CD4-positive, alpha-beta T cell treated with Interleukin-17A for 1 hour (primary cell): ENCODE measurements at regions not wholly inside any gene's neighbourhood (a gene's known extent, or its start where the extent isn't known, plus 50 kb on each side); places are given as distances from the start of the nearest gene placed in this dataset.
"Not testable (repeated sequence)": the region's sequence is repeated elsewhere in the genome, so short reads cannot be mapped to it uniquely, and the experiment has no call there.

ENCODE experiments used
- DNase-seq: peaks from one replicate; pipeline ENCODE4 v3.0.0-alpha.2; 2020

- DNase-seq = no peak
Observed at GRCh38 chrX:43238461-43238945, 417.6 kb upstream of the MAOA start.

DNA sequence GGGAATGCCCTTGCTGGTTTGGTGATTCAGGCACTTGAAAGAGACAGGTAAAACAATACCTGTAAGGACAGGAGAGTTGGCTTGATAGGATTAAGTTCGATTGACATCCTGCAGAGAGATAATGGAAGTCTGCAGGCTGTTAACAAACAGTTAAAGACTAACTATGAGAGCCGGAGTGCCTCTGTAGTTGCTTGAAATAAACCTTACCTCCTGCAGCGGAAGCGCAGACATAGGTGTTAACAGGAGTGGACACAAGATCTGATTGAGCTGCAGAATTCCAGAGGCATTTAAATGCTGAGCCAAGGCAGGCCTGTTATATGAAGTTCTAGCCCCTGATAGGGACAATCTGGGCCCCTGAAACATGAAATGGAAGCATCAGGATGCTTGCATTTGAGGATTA lies 416.7 kb upstream of the MAOA start:
- DNase-seq = no peak

- DNase-seq = no peak
Observed at GRCh38 chrX:43255596-43255995, 400.5 kb upstream of the MAOA start.

DNA sequence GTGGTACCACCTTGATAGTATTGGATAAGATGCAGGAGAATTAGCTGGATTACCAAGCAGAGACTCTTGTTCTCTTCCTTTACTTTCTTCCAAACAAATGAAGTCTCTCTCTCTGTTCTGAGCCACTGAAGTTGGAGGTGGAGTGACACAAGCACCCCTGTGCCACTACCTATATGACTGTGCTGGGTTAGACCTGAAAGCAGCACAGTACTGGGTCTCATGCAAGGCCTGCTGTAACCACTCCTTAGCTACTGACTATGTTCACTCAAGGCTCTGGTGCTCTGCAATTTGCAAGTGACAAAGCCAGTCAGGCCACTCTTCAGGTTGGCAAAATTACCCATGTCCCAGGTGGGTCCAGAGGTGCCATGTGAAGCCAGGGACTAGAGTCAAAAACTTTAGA lies 389.6 kb upstream of the MAOA start:
- DNase-seq = no peak

- DNase-seq = no peak
Observed at GRCh38 chrX:43267652-43268051, 388.4 kb upstream of the MAOA start.

DNA sequence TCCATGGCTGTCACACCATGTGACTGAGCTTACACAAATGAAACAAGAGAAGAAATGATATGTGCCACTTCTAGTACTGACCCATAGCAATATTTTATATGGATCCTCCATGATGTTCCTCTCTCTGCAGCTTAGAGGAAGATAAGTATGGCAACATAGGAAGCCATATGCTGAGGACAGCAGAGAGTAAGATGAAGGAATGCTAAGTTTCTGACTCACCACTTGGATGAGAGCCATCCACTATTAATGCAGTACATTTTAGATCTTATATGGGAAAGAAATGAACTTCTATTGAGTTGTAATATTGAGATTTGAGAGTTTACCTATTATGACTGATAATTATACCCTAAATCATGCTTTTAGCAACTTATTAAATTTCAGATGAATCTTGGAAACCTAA lies 386.9 kb upstream of the MAOA start:
- no peak for DNase-seq

DNA sequence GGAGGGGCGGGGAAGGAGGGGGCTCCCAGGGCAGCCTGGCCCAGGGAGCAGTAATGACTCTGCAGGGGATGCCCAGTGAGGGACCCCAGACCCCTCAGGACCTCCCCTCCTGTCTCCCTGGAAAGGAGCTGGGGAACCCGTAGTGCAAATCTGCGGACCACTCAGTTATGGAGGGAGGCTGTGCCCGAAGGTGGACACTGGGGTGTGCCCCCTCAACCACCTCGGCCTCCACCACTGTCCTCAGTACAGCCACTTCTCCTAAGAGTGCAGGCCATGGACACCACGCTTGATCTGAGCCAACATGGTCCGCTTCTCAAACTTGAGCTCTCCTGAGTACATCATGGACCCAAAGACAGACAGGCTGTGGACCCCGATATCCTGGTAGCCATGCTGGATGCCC lies 378.2 kb upstream of the MAOA start:
- DNase-seq = no peak

DNA sequence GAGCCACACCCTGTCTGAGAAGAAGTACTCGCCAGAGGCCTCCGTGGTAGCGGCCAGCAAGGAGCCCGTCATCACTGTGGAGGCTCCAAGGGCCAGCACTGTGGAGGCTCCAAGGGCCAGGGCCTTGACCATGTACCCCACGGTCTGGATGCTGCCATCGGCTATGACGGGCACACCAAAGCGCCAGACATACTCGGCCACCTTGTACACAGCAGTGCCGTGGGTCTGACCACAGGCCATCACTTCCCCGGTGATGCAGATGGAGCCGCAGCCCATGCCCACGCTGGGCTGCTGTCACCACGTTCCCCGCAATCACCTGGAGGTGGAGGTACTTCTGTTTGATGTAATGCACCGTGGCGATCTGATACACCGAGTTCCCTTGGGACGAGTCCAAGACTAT lies 377.7 kb upstream of the MAOA start:
- no peak for DNase-seq

GRCh38 chrX:43279341-43279808 lies 376.7 kb upstream of the MAOA start:
- no peak for DNase-seq

DNA sequence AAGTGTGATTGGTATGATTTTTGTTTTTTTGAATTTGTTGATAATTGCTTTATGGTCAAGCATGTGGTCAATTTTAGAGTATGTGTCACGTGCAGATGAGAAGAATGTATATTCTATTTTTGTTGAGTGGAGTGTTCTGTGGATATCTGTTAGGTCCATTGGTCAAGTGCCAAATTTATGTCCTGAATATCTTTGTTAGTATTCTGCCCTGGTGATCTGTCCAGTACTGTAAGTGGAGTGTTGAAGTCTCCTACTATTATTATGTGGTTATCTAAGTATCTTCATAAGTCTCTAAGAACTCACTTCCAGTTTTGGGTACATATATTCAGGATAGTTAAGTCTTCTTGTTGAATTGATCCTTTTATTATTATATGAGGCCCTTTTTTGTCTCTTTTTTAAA lies 372.9 kb upstream of the MAOA start:
- DNase-seq = no peak

DNA sequence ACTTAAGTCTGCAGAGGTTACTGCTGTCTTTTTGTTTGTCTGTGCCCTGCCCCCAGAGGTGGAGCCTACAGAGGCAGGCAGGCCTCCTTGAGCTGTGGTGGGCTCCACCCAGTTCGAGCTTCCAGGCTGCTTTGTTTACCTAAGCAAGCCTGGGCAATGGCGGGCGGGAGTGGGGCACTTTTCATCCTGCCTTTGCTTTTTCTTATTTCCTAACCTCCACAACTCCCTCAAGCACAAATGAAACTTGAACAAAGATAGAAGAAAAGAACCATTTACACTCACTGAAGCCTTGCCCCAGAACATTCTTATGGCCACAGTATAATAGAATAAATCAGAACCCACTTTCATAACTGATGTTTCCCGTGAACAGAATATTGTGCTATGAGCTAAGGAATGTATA lies 344.5 kb upstream of the MAOA start:
- not testable (repeated sequence) for DNase-seq

DNA sequence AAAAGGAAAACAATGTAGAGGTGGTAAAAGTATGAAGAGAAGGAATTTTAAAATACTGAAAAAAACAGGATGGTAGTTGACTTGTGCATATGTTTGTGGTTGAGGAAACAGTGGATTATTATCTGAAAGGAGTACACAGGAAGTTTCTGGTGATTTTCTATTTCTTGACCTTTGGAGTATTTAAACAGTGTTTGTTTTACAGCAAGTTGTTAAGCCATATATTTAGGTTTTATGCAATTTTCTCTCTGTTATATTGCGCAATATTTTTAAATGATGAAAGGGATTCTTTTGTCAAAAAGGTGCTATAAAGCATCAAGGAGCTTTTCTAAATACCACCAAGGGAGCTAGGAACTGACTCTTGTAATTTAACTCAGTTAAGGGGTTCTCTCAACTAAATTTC lies 343.1 kb upstream of the MAOA start:
- no peak for DNase-seq

DNA sequence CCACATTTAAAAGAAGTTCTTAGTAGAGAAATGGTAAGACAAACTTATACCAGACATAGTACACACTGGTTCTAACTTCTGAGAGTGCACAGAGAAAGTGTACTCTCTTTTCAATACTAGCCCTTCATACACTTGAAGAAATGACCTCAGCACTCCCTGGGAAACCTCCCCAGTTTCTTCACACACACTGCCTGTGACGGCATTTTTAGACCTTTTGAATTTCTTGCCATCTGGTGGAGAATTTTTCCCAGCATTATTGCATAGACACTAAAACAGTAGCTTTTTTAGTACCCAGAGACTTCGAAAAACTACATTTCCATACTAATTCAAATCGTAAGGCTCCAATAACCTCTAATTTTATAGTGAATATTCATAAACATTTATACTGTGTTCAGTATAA lies 341.6 kb upstream of the MAOA start:
- DNase-seq = no peak

- no peak for DNase-seq
Observed at GRCh38 chrX:43315622-43316021, 340.5 kb upstream of the MAOA start.

DNA sequence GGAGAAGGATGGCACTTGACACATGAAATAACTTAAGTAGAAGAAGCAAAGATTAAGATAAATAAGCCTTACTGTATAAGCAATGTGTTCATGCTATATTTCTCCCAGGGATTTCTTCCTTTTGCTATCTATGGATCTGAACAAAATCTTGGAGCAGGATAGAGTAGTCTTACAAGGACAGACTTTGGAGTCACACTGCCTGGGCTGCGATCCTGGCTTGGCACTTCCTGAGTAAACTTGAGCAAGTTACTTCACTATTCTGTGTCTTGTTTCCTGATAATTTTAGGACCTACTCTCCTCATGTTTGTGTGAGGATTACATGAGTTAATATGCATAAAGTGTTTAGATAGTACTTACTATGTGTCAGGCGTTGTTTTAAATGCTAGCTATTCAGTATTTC lies 340.0 kb upstream of the MAOA start:
- no peak for DNase-seq

DNA sequence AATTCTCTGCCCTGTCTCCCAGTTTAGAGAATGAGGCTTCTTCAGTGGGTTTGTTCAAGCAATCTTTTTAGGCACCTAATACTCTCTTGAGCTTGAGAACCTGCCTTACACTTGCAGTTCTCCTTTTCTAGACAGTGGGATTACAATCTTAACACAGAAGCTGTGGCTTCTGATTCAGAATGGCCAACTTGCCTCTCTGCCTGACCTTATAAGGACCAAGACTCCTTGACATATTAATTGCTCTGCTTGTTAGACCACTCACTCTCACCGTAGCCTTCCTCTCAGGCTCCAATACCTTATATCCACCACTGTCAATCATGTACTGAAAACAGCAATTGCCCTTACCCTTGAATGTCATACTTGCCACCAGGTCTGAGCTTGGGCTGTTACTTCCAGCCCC lies 338.7 kb upstream of the MAOA start:
- DNase-seq = no peak

DNA sequence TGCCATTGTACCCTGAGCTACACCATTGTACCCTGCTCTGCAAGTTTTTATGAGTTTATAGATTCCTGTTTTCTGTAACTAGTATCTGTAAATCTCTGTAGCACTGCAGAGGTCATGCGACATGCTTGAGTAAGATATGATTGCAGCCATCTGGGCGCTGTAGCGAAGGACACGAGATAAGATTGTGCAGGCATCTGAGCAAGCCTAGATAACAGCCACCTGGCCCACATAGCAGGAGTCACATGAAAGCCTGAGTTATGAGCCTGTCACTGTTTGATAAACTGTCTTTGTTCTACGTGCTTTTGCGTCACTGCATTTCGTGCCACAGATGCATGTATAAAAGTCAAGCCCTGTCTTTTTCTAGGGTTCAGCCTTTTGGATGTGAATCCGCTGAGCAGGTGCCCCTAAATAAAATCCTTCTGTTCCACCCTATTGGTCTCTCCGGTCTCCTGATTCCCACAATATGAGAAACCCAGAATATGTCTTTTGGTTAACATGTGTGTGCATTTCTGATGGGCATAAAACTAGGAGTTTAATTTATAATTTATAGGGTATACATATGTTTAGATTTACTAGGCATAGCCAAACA lies 327.6 kb upstream of the MAOA start:
- no peak for DNase-seq

- no peak for DNase-seq
Observed at GRCh38 chrX:43333543-43333942, 322.6 kb upstream of the MAOA start.

GRCh38 chrX:43345166-43345565 lies 310.9 kb upstream of the MAOA start:
- no peak for DNase-seq

GRCh38 chrX:43349363-43349762 lies 306.7 kb upstream of the MAOA start:
- peak; percentile 42 for DNase-seq

- DNase-seq = no peak
Observed at GRCh38 chrX:43350935-43351334, 305.2 kb upstream of the MAOA start.

DNA sequence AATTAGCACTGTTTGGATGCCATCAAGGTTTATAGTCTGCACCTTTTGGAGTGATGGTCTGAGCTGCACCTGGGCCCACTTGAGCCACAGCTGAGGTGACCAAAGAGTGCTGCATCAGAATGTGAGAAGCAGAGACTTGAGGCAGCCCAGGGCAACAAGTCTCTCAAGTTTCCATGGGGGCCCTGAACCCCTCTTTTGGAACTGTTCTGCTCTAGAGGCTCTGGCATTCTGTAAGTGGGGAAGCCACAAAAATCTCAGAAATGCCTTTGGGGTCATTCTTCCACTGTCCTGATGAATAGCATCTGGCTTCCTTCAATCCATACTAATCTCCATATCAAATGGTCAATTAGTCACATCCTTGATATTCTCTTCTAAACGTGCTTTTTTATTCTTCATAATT lies 298.4 kb upstream of the MAOA start:
- DNase-seq = no peak

DNA sequence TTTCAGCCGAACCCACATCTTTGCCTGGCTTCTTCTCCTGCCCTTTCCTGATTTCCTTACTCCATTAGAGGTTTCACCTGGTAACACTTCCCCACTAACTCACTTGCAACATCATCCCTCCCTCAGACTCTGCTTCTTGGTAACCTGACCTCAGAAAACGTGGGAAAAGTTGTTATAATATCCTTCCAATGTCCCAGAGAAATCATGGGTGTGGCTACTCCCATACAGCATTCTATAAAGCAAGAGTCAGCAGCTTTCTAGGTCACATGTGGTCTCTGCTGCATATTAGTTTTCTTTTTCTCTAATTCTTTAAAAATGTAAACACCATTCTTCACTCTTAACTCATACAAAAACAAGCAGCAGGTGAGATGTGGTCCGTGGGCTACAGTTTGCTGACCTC lies 283.1 kb upstream of the MAOA start:
- no peak for DNase-seq

- DNase-seq = no peak
Observed at GRCh38 chrX:43375136-43375535, 281.0 kb upstream of the MAOA start.

- DNase-seq = no peak
Observed at GRCh38 chrX:43380704-43381103, 275.4 kb upstream of the MAOA start.

DNA sequence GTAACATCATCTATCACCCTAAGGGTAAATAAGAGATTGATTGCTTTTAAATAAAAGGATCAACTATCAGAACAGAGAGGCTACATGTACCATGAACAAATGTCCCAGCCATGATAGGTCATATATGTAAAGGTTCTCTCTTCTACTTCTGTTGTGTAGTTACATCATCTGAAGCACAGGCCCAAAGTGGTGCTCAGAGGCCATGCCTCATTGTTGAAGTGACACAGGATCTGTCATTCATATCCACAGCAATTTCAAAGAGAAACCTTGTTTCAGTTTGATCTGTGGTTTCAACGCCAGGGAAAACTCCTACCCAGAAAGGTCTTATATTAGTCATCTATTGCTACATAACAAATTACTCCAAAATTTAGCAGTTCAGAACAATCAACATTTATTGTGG lies 269.2 kb upstream of the MAOA start:
- no peak for DNase-seq
